ENCODE measurements at regions not wholly inside any gene's neighbourhood (a gene's known extent, or its start where the extent isn't known, plus 50 kb on each side); places are given as distances from the start of the nearest gene placed in this dataset.

DNA sequence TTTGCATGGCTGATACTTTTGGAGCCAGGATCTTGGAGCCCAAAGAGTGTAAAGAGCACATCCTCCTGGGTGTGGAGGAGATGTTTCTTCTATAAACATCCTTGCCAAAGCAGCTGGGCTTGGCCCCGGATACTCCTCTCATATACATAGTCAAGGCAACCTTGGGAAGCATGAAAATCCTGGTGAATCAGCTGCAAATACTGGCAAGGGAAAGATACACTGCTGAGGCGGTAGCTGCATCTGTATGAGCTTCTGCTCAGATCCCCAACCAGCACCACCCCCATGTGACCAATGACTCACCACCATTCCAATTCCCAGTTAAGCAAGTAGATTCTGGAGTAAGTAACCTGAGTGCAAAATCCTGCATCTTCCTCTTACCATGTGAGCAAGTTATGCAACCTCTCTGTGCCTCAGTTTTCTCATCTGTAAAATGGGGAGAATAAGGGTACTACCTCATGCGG, 567.4 kb downstream of the MED13L start:
- Mint-ChIP-seq H3K36me3 (ENCODE audit: insufficient read depth) (no peaks in the 10 kb centered on the region), H3K27me3 (peaks cover 19% of the 10 kb centered on the region), H3K4me1 (ENCODE audit: low read depth) (no peaks in the 10 kb centered on the region), H3K4me3 (ENCODE audit: low read depth) (no peak overlapping the region), H3K27ac (no peak overlapping the region), H3K9me3 (ENCODE audit: low read depth) (peaks cover 9% of the 10 kb centered on the region)
- no peak for DNase-seq (ENCODE audit: low spot score, unreplicated experiment)
- TF ChIP-seq, protein P1, sequence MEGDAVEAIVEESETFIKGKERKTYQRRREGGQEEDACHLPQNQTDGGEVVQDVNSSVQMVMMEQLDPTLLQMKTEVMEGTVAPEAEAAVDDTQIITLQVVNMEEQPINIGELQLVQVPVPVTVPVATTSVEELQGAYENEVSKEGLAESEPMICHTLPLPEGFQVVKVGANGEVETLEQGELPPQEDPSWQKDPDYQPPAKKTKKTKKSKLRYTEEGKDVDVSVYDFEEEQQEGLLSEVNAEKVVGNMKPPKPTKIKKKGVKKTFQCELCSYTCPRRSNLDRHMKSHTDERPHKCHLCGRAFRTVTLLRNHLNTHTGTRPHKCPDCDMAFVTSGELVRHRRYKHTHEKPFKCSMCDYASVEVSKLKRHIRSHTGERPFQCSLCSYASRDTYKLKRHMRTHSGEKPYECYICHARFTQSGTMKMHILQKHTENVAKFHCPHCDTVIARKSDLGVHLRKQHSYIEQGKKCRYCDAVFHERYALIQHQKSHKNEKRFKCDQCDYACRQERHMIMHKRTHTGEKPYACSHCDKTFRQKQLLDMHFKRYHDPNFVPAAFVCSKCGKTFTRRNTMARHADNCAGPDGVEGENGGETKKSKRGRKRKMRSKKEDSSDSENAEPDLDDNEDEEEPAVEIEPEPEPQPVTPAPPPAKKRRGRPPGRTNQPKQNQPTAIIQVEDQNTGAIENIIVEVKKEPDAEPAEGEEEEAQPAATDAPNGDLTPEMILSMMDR (IDR thresholded peaks at IDR 0.05; ENCODE audit: unreplicated experiment) = no peak

DNA sequence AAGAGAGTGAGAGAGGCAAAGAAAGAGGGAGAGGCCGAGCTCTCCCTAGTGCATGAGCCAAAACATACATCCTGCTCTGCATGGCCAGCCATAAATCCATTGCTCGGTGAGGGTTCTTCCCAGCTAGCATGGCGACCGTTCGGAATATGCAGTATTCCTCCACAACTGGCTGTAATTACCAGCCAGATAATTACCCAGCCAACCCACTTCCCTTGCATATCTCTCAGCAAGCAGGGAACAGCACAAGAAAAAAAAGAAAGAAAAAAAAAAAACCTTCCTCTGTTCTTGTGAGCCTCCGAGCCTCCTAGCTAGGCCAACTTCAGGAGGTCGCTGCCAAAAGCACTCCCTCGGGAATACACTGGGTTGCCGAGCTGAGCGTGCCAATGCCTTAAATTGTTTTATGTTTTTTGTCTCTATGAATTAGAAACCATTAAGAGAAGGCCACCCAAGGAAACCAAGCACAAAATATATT, 567.9 kb downstream of the MED13L start:
- DNase-seq (ENCODE audit: low spot score, unreplicated experiment) = no peak
- no peak overlapping the region for H3K27ac Mint-ChIP-seq
- no peak overlapping the region for H3K4me3 Mint-ChIP-seq (ENCODE audit: low read depth)
- H3K27me3 Mint-ChIP-seq = peaks cover 19% of the 10 kb centered on the region
- H3K9me3 Mint-ChIP-seq (ENCODE audit: low read depth) = peaks cover 9% of the 10 kb centered on the region
- H3K4me1 Mint-ChIP-seq (ENCODE audit: low read depth) = no peaks in the 10 kb centered on the region
- H3K36me3 Mint-ChIP-seq (ENCODE audit: insufficient read depth) = no peaks in the 10 kb centered on the region
- TF ChIP-seq, protein P1 (IDR thresholded peaks at IDR 0.05; ENCODE audit: unreplicated experiment) = no peak

DNA sequence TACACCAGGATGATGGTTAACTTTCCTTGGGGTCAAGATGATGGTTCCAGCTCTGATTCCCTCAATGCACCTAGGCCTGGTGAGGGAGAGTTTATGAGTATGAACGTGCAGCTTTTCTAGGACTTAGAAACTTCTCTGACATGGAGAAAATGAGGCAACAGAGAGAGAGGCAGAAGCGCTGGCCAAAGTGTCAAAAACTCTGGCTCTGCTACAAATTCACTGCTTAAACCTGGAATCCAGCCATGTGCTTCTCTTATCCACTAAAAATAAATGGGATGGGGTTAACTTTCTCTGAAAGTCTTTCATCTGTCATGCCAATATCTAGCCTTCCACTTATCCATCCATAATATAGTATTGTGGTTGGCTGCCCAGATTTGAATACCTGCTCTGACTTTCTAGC, 568.7 kb downstream of the MED13L start:
- TF ChIP-seq, protein P1 (IDR thresholded peaks at IDR 0.05; ENCODE audit: unreplicated experiment) = no peak
- H3K4me3 Mint-ChIP-seq (ENCODE audit: low read depth) = no peak overlapping the region
- H3K27me3 Mint-ChIP-seq = peaks cover 16% of the 10 kb centered on the region
- H3K27ac Mint-ChIP-seq = no peak overlapping the region
- H3K4me1 Mint-ChIP-seq (ENCODE audit: low read depth) = no peaks in the 10 kb centered on the region
- H3K9me3 Mint-ChIP-seq (ENCODE audit: low read depth) = peaks cover 9% of the 10 kb centered on the region
- no peaks in the 10 kb centered on the region for H3K36me3 Mint-ChIP-seq (ENCODE audit: insufficient read depth)
- DNase-seq (ENCODE audit: low spot score, unreplicated experiment) = no peak

DNA sequence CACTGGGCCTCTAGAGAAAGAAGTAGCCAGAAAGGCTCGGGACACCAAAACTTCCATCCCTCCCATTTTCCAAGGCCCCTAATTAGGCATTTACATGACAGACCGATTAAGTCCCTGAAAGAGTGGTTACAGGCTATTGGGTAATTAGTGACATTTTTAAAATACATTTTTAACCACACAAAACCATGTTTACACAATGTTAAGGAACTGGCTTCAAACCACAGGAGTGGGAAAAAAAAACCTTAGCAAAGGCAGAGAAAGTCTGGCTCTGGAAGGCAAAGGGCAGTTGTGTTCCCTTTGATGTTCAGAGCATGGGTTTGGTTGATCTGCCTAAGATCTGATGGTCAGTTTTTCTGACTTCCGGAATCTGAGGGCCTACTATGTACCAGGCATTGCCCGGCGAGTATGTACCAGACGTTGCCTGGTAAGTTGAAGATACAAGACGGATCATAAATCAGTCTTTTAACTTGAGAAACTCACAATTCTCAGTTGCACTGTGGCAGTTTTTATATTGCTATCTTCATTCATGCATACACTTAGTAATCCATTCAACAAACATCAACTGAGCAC, 576.5 kb downstream of the MED13L start:
- peaks cover 3% of the 10 kb centered on the region for H3K9me3 Mint-ChIP-seq (ENCODE audit: low read depth)
- TF ChIP-seq, protein P1 (IDR thresholded peaks at IDR 0.05; ENCODE audit: unreplicated experiment) = no peak
- H3K36me3 Mint-ChIP-seq (ENCODE audit: insufficient read depth) = no peaks in the 10 kb centered on the region
- H3K27ac Mint-ChIP-seq = no peak overlapping the region
- peaks cover 5% of the 10 kb centered on the region for H3K27me3 Mint-ChIP-seq
- DNase-seq (ENCODE audit: low spot score, unreplicated experiment) = no peak
- no peak overlapping the region for H3K4me3 Mint-ChIP-seq (ENCODE audit: low read depth)
- H3K4me1 Mint-ChIP-seq (ENCODE audit: low read depth) = no peaks in the 10 kb centered on the region

DNA sequence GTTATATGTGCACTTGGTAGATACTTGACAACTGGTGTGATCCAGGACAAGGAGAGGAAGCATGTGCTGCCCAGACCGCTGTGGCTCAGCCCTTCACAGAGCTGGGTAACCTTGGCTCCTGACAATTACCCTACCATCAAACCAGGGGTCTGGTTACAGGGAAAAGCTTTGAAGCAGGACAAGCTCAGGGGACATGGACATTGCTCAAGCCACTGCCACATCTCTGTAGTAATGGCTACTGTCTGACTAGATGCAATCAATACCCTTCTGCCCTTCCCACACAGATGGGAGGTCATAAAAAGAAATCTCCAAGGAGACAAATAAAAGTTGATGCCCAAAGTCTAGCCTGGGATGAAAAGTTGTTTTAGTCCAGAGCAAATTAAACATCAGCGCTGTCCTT, 577.4 kb downstream of the MED13L start:
- no peak for DNase-seq (ENCODE audit: low spot score, unreplicated experiment)
- Mint-ChIP-seq H3K36me3 (ENCODE audit: insufficient read depth) (no peaks in the 10 kb centered on the region), H3K9me3 (ENCODE audit: low read depth) (no peaks in the 10 kb centered on the region), H3K27ac (no peak overlapping the region), H3K4me1 (ENCODE audit: low read depth) (peaks cover 3% of the 10 kb centered on the region), H3K27me3 (peaks cover 7% of the 10 kb centered on the region), H3K4me3 (ENCODE audit: low read depth) (no peak overlapping the region)
- TF ChIP-seq, protein P1 (IDR thresholded peaks at IDR 0.05; ENCODE audit: unreplicated experiment) = no peak
